Neutrophil (primary cell): ENCODE measurements at regions not wholly inside any gene's neighbourhood (a gene's known extent, or its start where the extent isn't known, plus 50 kb on each side); places are given as distances from the start of the nearest gene placed in this dataset.

ENCODE experiments used
- H3K27ac ChIP-seq: fragments of 200-600 bp; sonication (generic); 2 replicates; pipeline ENCODE4 v1.5.1; 2016; ENCODE audit warnings: mild to moderate bottlenecking, moderate library complexity
- H3K27me3 ChIP-seq: fragments of 200-600 bp; sonication (generic); 2 replicates; pipeline ENCODE4 v1.6.0; 2016; ENCODE audit warnings: mild to moderate bottlenecking
- H3K36me3 ChIP-seq: fragments of 200-600 bp; sonication (generic); 2 replicates; pipeline ENCODE4 v1.5.1; 2017
- H3K4me1 ChIP-seq, 2 experiments: fragments of 200-600 bp in 1 of 2; sonication (generic) in 1 of 2; 1 replicate in 1 of 2; 2 replicates in 1 of 2; pipeline versions ENCODE4 v1.5.1 to v1.6.1; 2013 to 2016; ENCODE audit warnings: low read depth in 1 of 2, low read length in 1 of 2, mild to moderate bottlenecking in 1 of 2, moderate library complexity in 1 of 2; ENCODE audit not compliant: control insufficient read depth in 1 of 2, insufficient read depth in 1 of 2
- H3K4me3 ChIP-seq, 2 experiments: fragments of 200-600 bp in 1 of 2; sonication (generic) in 1 of 2; 1 replicate in 1 of 2; 2 replicates in 1 of 2; pipeline ENCODE4 v1.5.1; 2013 to 2016; ENCODE audit warnings: low read depth in 1 of 2, low read length in 1 of 2, mild to moderate bottlenecking in 1 of 2, moderate library complexity in 1 of 2
- H3K9me3 ChIP-seq: fragments of 200-600 bp; sonication (generic); 2 replicates; pipeline ENCODE4 v1.5.1; 2016
- CTCF ChIP-seq: fragments of 200-600 bp; sonication (generic); IDR thresholded peaks from 2 replicates; pipeline ENCODE4 v1.5.1; 2016; ENCODE audit warnings: antibody characterized with exemption

GRCh38 chr20:58012731-58013510 lies 215.5 kb downstream of the ANKRD60 start:
- Histone ChIP-seq H3K27ac (no peak overlapping the region), H3K4me3 (no peak overlapping the region), H3K9me3 (no peaks in the 10 kb centered on the region), H3K27me3 (no peaks in the 10 kb centered on the region), H3K4me1 (no peaks in the 10 kb centered on the region), H3K36me3 (no peaks in the 10 kb centered on the region)
- TF ChIP-seq CTCF: no peak

- no peaks in the 10 kb centered on the region for H3K36me3 ChIP-seq
- no peak for TF ChIP-seq CTCF
- no peaks in the 10 kb centered on the region for H3K4me1 ChIP-seq
- H3K27ac ChIP-seq: no peak overlapping the region
- no peak overlapping the region for H3K4me3 ChIP-seq
- H3K9me3 ChIP-seq: no peaks in the 10 kb centered on the region
- no peaks in the 10 kb centered on the region for H3K27me3 ChIP-seq
Observed at GRCh38 chr20:58011947-58012610, 216.4 kb downstream of the ANKRD60 start.

- Histone ChIP-seq H3K9me3 (no peaks in the 10 kb centered on the region), H3K4me1 (no peaks in the 10 kb centered on the region), H3K4me3 (no peak overlapping the region), H3K27ac (no peak overlapping the region), H3K27me3 (no peaks in the 10 kb centered on the region), H3K36me3 (no peaks in the 10 kb centered on the region)
- no peak for TF ChIP-seq CTCF
Observed at GRCh38 chr20:58011106-58011946, 217.1 kb downstream of the ANKRD60 start.

GRCh38 chr20:58010666-58011065 lies 217.8 kb downstream of the ANKRD60 start:
- Histone ChIP-seq H3K4me1 (no peaks in the 10 kb centered on the region), H3K4me3 (no peak overlapping the region), H3K9me3 (no peaks in the 10 kb centered on the region), H3K27me3 (no peaks in the 10 kb centered on the region), H3K27ac (no peak overlapping the region), H3K36me3 (no peaks in the 10 kb centered on the region)
- TF ChIP-seq CTCF: no peak

- Histone ChIP-seq H3K4me3 (no peak overlapping the region), H3K27ac (no peak overlapping the region), H3K36me3 (no peaks in the 10 kb centered on the region), H3K27me3 (no peaks in the 10 kb centered on the region), H3K9me3 (no peaks in the 10 kb centered on the region), H3K4me1 (no peaks in the 10 kb centered on the region)
- no peak for TF ChIP-seq CTCF
Observed at GRCh38 chr20:58010186-58010585, 218.3 kb downstream of the ANKRD60 start.
